Left lobe of liver (tissue), 2 donors: ENCODE measurements at regions not wholly inside any gene's neighbourhood (a gene's known extent, or its start where the extent isn't known, plus 50 kb on each side); places are given as distances from the start of the nearest gene placed in this dataset.
"Not testable (repeated sequence)": the region's sequence is repeated elsewhere in the genome, so short reads cannot be mapped to it uniquely, and the experiment has no call there.

ENCODE experiments used
- ATAC-seq: fragments of 200-7000 bp; cut with Tn5 transposase; one replicate; pipeline ENCODE4 v1.9.1; 2020; ENCODE audit warnings: mild to moderate bottlenecking, moderate library complexity
- DNase-seq: peaks from one replicate; pipeline ENCODE4 v3.0.0-alpha.2; 2020; ENCODE audit warnings: low spot score
- donor health status: DM: no; HTN: no; CAD: no; lungs with moderate emphysema.
- donor health status: DM: no; HTN: yes; CAD: no.

- no peak for ATAC-seq
- DNase-seq, result no peak
Measured at GRCh38 chr2:142290931-142291330, 160.1 kb upstream of the LRP1B start.

- ATAC-seq (peak; percentile 90), DNase-seq (no peak)
Measured at GRCh38 chr2:142286618-142287017, 155.8 kb upstream of the LRP1B start.

GRCh38 chr2:142285480-142285879 is 154.7 kb upstream of the LRP1B start:
- ATAC-seq, result no peak

GRCh38 chr2:142284336-142284735 is 153.5 kb upstream of the LRP1B start:
- not testable (repeated sequence) for DNase-seq

More at GRCh38 chr2:142285480-142285879, 154.7 kb upstream of the LRP1B start:
- DNase-seq, result no peak

GRCh38 chr2:142280831-142281230 is 150.0 kb upstream of the LRP1B start:
- ATAC-seq (no peak), DNase-seq (no peak)

More at GRCh38 chr2:142284336-142284735, 153.5 kb upstream of the LRP1B start:
- ATAC-seq, result not testable (repeated sequence)

GRCh38 chr2:142270990-142271389 is 140.2 kb upstream of the LRP1B start:
- DNase-seq (no peak), ATAC-seq (no peak)

GRCh38 chr2:142270291-142270690 is 139.5 kb upstream of the LRP1B start:
- ATAC-seq (no peak), DNase-seq (no peak)

- ATAC-seq (no peak), DNase-seq (no peak)
Measured at GRCh38 chr2:142259356-142259755, 128.5 kb upstream of the LRP1B start.

- DNase-seq, result no peak
- no peak for ATAC-seq
Measured at GRCh38 chr2:142254031-142254430, 123.2 kb upstream of the LRP1B start.

- DNase-seq, result no peak
- ATAC-seq, result no peak
Measured at GRCh38 chr2:142241016-142241415, 110.2 kb upstream of the LRP1B start.

- DNase-seq (no peak), ATAC-seq (no peak)
Measured at GRCh38 chr2:142236181-142236580, 105.4 kb upstream of the LRP1B start.

GRCh38 chr2:142234741-142235140 is 103.9 kb upstream of the LRP1B start:
- ATAC-seq (no peak), DNase-seq (no peak)

GRCh38 chr2:142223309-142223708 is 92.5 kb upstream of the LRP1B start:
- no peak for ATAC-seq
- DNase-seq, result no peak

GRCh38 chr2:142222715-142223114 is 91.9 kb upstream of the LRP1B start:
- no peak for DNase-seq
- no peak for ATAC-seq

GRCh38 chr2:142220901-142221300 is 90.1 kb upstream of the LRP1B start:
- ATAC-seq (no peak), DNase-seq (no peak)

- ATAC-seq, result no peak
Measured at GRCh38 chr2:142220239-142220638, 89.4 kb upstream of the LRP1B start.

GRCh38 chr2:142218471-142218870 is 87.7 kb upstream of the LRP1B start:
- ATAC-seq, result no peak
- no peak for DNase-seq

More at GRCh38 chr2:142220239-142220638, 89.4 kb upstream of the LRP1B start:
- no peak for DNase-seq

- DNase-seq (no peak), ATAC-seq (no peak)
Measured at GRCh38 chr2:142217804-142218203, 87.0 kb upstream of the LRP1B start.

- no peak for DNase-seq
- ATAC-seq, result no peak
Measured at GRCh38 chr2:142200062-142200461, 69.2 kb upstream of the LRP1B start.

GRCh38 chr2:142199073-142199472 is 68.3 kb upstream of the LRP1B start:
- DNase-seq, result no peak

GRCh38 chr2:142190805-142191204 is 60.0 kb upstream of the LRP1B start:
- DNase-seq (no peak), ATAC-seq (no peak)

More at GRCh38 chr2:142199073-142199472, 68.3 kb upstream of the LRP1B start:
- ATAC-seq, result no peak

GRCh38 chr2:142189501-142189900 is 58.7 kb upstream of the LRP1B start:
- DNase-seq (no peak), ATAC-seq (no peak)

GRCh38 chr2:142188562-142188961 is 57.7 kb upstream of the LRP1B start:
- no peak for ATAC-seq

More at GRCh38 chr2:142188562-142188961, 57.7 kb upstream of the LRP1B start:
- DNase-seq, result no peak
